SK-N-SH (cell line): ENCODE measurements at regions not wholly inside any gene's neighbourhood (a gene's known extent, or its start where the extent isn't known, plus 50 kb on each side); places are given as distances from the start of the nearest gene placed in this dataset.

Experiments
- CTCF ChIA-PET: fragments of 300-600, 350-600 bp; formaldehyde crosslinking; extraction: SDS; loops from one replicate; lab custom pipeline; 2021; lab: Yijun Ruan, JAX
- POLR2A ChIA-PET: fragments of 350-600 bp; sonication (Branson Sonifier 250); formaldehyde crosslinking; extraction: SDS; loops from one replicate; lab custom pipeline; 2020; ENCODE audit warnings: antibody characterized with exemption, inconsistent platforms; lab: Yijun Ruan, JAX
- DNase-seq: peaks from one replicate; pipeline ENCODE4 v3.0.0; 2012
- H2AFZ ChIP-seq: fragments of 200-600 bp; sonication (generic); 2 replicates; pipeline ENCODE4 v1.8.1; 2016; ENCODE audit warnings: antibody characterized with exemption, mild to moderate bottlenecking, low read depth
- H3F3A ChIP-seq: fragments of 200-600 bp; sonication (generic); replicated peaks from 2 replicates; pipeline ENCODE3; 2016; ENCODE audit warnings: antibody characterized with exemption, mild to moderate bottlenecking; ENCODE audit not compliant: insufficient read depth
- H3K27ac ChIP-seq, 2 experiments: fragments of 200-500 bp in 1 of 2; fragments of 200-600 bp in 1 of 2; sonication (Bioruptor generic) in 1 of 2; sonication (generic), shearing (Covaris generic) in 1 of 2; 2 replicates each; pipeline versions ENCODE4 v1.5.1 to v1.6.1; 2014 to 2016; ENCODE audit warnings: low read depth in 2 of 2, inconsistent platforms in 1 of 2, low read length in 1 of 2, mild to moderate bottlenecking in 1 of 2, mixed read lengths in 1 of 2
- H3K27me3 ChIP-seq: fragments of 200-600 bp; sonication (generic), shearing (Covaris generic); 2 replicates; pipeline ENCODE4 v1.6.1; 2016; ENCODE audit warnings: mixed run types; ENCODE audit not compliant: insufficient read depth
- H3K36me3 ChIP-seq, 2 experiments: fragments of 200-500 bp in 1 of 2; fragments of 200-600 bp in 1 of 2; sonication (Bioruptor generic) in 1 of 2; sonication (generic) in 1 of 2; replicated peaks in 1 of 2; 2 replicates each; pipeline versions ENCODE3 to v1.5.1; 2014 to 2016; ENCODE audit warnings: low read length in 1 of 2, mild to moderate bottlenecking in 1 of 2; ENCODE audit not compliant: insufficient read depth in 2 of 2, control insufficient read depth in 1 of 2
- H3K4me1 ChIP-seq, 2 experiments: fragments of 200-500 bp in 1 of 2; fragments of 200-600 bp in 1 of 2; sonication (Bioruptor generic) in 1 of 2; sonication (generic), shearing (Covaris generic) in 1 of 2; 2 replicates each; pipeline versions ENCODE4 v1.5.1 to v1.6.1; 2014 to 2016; ENCODE audit warnings: low read depth in 1 of 2, low read length in 1 of 2, mixed run types in 1 of 2; ENCODE audit not compliant: insufficient read depth in 2 of 2, control insufficient read depth in 1 of 2
- H3K4me2 ChIP-seq: fragments of 200-600 bp; sonication (generic), shearing (Covaris generic); 2 replicates; pipeline ENCODE4 v1.6.1; 2017; ENCODE audit warnings: mixed run types
- H3K4me3 ChIP-seq, 2 experiments: fragments of 200-500 bp in 1 of 2; fragments of 200-600 bp in 1 of 2; sonication (Bioruptor generic) in 1 of 2; sonication (generic), shearing (Covaris generic) in 1 of 2; 2 replicates each; pipeline versions ENCODE4 v1.5.1 to v1.8.1; 2014 to 2016; ENCODE audit warnings: low read depth in 2 of 2, inconsistent platforms in 1 of 2, low read length in 1 of 2, mild to moderate bottlenecking in 1 of 2, mixed read lengths in 1 of 2, moderate library complexity in 1 of 2
- H3K79me2 ChIP-seq: fragments of 200-600 bp; sonication (generic); 2 replicates; pipeline ENCODE4 v1.8.1; 2017; ENCODE audit warnings: mild to moderate bottlenecking; ENCODE audit not compliant: insufficient read depth
- H3K9ac ChIP-seq: fragments of 200-600 bp; sonication (generic); 2 replicates; pipeline ENCODE4 v1.6.1; 2017; ENCODE audit warnings: mixed run types
- H3K9me2 ChIP-seq: fragments of 200-600 bp; sonication (generic); 2 replicates; pipeline ENCODE4 v1.6.1; 2017; ENCODE audit warnings: mixed run types
- H3K9me3 ChIP-seq: fragments of 200-600 bp; sonication (generic); 2 replicates; pipeline ENCODE4 v1.6.1; 2017; ENCODE audit warnings: mixed run types, mild to moderate bottlenecking, moderate library complexity
- H4K20me1 ChIP-seq: fragments of 200-600 bp; sonication (generic); 2 replicates; pipeline ENCODE4 v1.6.1; 2017; ENCODE audit warnings: mild to moderate bottlenecking, mixed run types; ENCODE audit not compliant: insufficient read depth
- CHD2 ChIP-seq: fragments of 150-350 bp; IDR thresholded peaks from 2 replicates; pipeline ENCODE4 v1.6.1; 2018; ENCODE audit warnings: low read length; ENCODE audit not compliant: partially characterized antibody
- ELF1 ChIP-seq: IDR thresholded peaks from 2 replicates; pipeline ENCODE4 v1.4.0; 2012
- EP300 ChIP-seq, 2 experiments: IDR thresholded peaks; 2 replicates each; pipeline versions ENCODE4 v1.4.0 to v1.6.1; 2012; ENCODE audit warnings: borderline replicate concordance in 1 of 2, low read depth in 1 of 2, low read length in 1 of 2
- EZH2phosphoT487 ChIP-seq: fragments of 200-600 bp; sonication (generic); IDR thresholded peaks from 2 replicates; pipeline ENCODE4 v1.6.1; 2017; ENCODE audit warnings: low read depth, mixed run types, mild to moderate bottlenecking, antibody characterized with exemption, moderate library complexity, borderline replicate concordance
- FOXM1 ChIP-seq: IDR thresholded peaks from 2 replicates; pipeline ENCODE4 v1.4.0; 2012; ENCODE audit warnings: low read depth, mild to moderate bottlenecking
- GATA2 ChIP-seq: sonication (generic); formaldehyde crosslinking; IDR thresholded peaks from 2 replicates; pipeline ENCODE4 v1.5.0; 2020; ENCODE audit warnings: mild to moderate bottlenecking, missing genetic modification reagents
- MEF2A ChIP-seq: IDR thresholded peaks from 2 replicates; pipeline ENCODE4 v1.4.0; 2012; ENCODE audit warnings: low read depth, borderline replicate concordance
- MXI1 ChIP-seq: IDR thresholded peaks from 2 replicates; pipeline ENCODE4 v1.6.1; 2012; ENCODE audit warnings: mild to moderate bottlenecking, low read depth, low read length, improper control_type of control experiment
- NFIC ChIP-seq: IDR thresholded peaks from 2 replicates; pipeline ENCODE4 v1.4.0; 2012; ENCODE audit warnings: borderline replicate concordance
- NRF1 ChIP-seq: IDR thresholded peaks from 2 replicates; pipeline ENCODE4 v1.6.1; 2012; ENCODE audit warnings: low read depth, mild to moderate bottlenecking, low read length
- POLR2AphosphoS5 ChIP-seq: IDR thresholded peaks from 2 replicates; pipeline ENCODE4 v1.6.1; 2012; ENCODE audit warnings: low read depth, low read length
- RAD21 ChIP-seq: IDR thresholded peaks from 2 replicates; pipeline ENCODE4 v1.6.1; 2012; ENCODE audit warnings: mild to moderate bottlenecking, low read length
- RCOR1 ChIP-seq: fragments of 150-350 bp; IDR thresholded peaks from 2 replicates; pipeline ENCODE4 v1.6.1; 2017; ENCODE audit warnings: antibody characterized with exemption, low read length
- RFX5 ChIP-seq: IDR thresholded peaks from 2 replicates; pipeline ENCODE4 v1.6.1; 2012; ENCODE audit warnings: mild to moderate bottlenecking, improper control_type of control experiment, low read length
- RXRA ChIP-seq: IDR thresholded peaks from 2 replicates; pipeline ENCODE4 v1.4.0; 2012; ENCODE audit warnings: low read depth, mild to moderate bottlenecking, borderline replicate concordance
- SIN3A ChIP-seq: IDR thresholded peaks from 2 replicates; pipeline ENCODE4 v1.6.1; 2012; ENCODE audit warnings: low read depth, mild to moderate bottlenecking, low read length, moderate library complexity, borderline replicate concordance
- TAF1 ChIP-seq: IDR thresholded peaks from 2 replicates; pipeline ENCODE4 v1.6.1; 2012; ENCODE audit warnings: low read depth, mild to moderate bottlenecking, low read length, moderate library complexity, borderline replicate concordance
- TCF12 ChIP-seq: IDR thresholded peaks from 2 replicates; pipeline ENCODE4 v1.4.0; 2012
- TEAD4 ChIP-seq: IDR thresholded peaks from 2 replicates; pipeline ENCODE4 v1.4.0; 2012; ENCODE audit warnings: mild to moderate bottlenecking, borderline replicate concordance; ENCODE audit not compliant: insufficient read depth
- YY1 ChIP-seq: IDR thresholded peaks from 2 replicates; pipeline ENCODE4 v1.4.0; 2012; ENCODE audit warnings: low read depth, mild to moderate bottlenecking
- WGBS: methylation state at CpG from one replicate; pipeline ENCODE4 v1.1.6; 2017; ENCODE audit warnings: low lambda C conversion rate; 5-methylcytosine and 5-hydroxymethylcytosine counted together
- TF ChIP-seq, protein P1 (sequence below): IDR thresholded peaks from 2 replicates; pipeline ENCODE4 v1.4.0; 2012; ENCODE audit warnings: low read depth
- TF ChIP-seq, protein P2 (sequence below): fragments of 150-350 bp; IDR thresholded peaks from 2 replicates; pipeline ENCODE4 v1.6.1; 2017; ENCODE audit warnings: antibody characterized with exemption, low read length, low read depth, borderline replicate concordance
- TF ChIP-seq, protein P3 (sequence below): fragments of 200-600 bp; sonication (generic); IDR thresholded peaks from 2 replicates; pipeline ENCODE4 v1.6.1; 2017; ENCODE audit warnings: antibody characterized with exemption, mild to moderate bottlenecking, moderate library complexity
- TF ChIP-seq, protein P4 (sequence below): IDR thresholded peaks from 2 replicates; pipeline ENCODE4 v1.6.1; 2012; ENCODE audit warnings: mild to moderate bottlenecking, low read depth, low read length, moderate library complexity

DNA sequence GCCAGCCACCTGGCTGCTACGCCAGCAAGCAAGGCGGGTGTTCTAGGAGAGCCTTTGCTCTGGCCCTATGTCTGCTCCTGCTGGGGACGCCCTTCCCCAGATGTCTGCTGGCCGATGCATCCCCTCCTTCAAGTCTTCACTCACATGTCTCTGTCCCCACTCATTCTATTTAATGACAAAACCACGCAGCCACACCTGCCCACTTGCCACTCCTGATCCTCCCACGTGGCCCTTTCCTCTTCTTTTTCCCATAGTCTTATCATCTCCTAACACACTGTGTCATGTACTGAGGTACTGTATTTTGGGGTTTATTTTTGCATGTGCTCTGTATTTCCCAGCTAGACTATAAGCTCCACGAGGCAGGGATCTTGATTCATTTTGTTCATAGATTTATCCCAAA, 62.0 kb upstream of the HRH2 start:
- H4K20me1 ChIP-seq, result no peaks in the 10 kb centered on the region
- no peak overlapping the region for H3K4me3 ChIP-seq
- H3K9me3 ChIP-seq, result no peaks in the 10 kb centered on the region
- no peaks in the 10 kb centered on the region for H3K4me1 ChIP-seq
- H3K27me3 ChIP-seq, result no peaks in the 10 kb centered on the region
- 52% methylated on average over 7 of the region's 7 CpGs for WGBS
- no peak for TF ChIP-seq NRF1
- TF ChIP-seq, protein P1, sequence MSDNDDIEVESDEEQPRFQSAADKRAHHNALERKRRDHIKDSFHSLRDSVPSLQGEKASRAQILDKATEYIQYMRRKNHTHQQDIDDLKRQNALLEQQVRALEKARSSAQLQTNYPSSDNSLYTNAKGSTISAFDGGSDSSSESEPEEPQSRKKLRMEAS, result no peak
- TF ChIP-seq TEAD4, result no peak
- no peak for TF ChIP-seq FOXM1
- no peak for TF ChIP-seq RAD21
- no peak for TF ChIP-seq NFIC
- TF ChIP-seq, protein P2, sequence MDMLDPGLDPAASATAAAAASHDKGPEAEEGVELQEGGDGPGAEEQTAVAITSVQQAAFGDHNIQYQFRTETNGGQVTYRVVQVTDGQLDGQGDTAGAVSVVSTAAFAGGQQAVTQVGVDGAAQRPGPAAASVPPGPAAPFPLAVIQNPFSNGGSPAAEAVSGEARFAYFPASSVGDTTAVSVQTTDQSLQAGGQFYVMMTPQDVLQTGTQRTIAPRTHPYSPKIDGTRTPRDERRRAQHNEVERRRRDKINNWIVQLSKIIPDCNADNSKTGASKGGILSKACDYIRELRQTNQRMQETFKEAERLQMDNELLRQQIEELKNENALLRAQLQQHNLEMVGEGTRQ, result no peak
- no peak for TF ChIP-seq CHD2
- no peak for TF ChIP-seq GATA2
- no peak for TF ChIP-seq RXRA
- no peak for TF ChIP-seq POLR2AphosphoS5
- no peak for TF ChIP-seq ELF1
- no peak for TF ChIP-seq SIN3A
- TF ChIP-seq TCF12, result no peak
- TF ChIP-seq RFX5, result no peak
- TF ChIP-seq MEF2A, result no peak
- TF ChIP-seq MXI1, result no peak
- no peak for TF ChIP-seq TAF1
- H3K4me2 ChIP-seq, result no peak overlapping the region
- DNase-seq, result no peak
- H3K9me2 ChIP-seq, result no peaks in the 10 kb centered on the region
- H3K79me2 ChIP-seq, result no peaks in the 10 kb centered on the region
- no peaks in the 10 kb centered on the region for H3F3A ChIP-seq
- H3K36me3 ChIP-seq, result no peaks in the 10 kb centered on the region
- no peak overlapping the region for H3K9ac ChIP-seq
- POLR2A ChIA-PET, result no interaction called here
- no peak overlapping the region for H3K27ac ChIP-seq
- no peak overlapping the region for H2AFZ ChIP-seq
- CTCF ChIA-PET, result interaction anchor here (1.3 kb wide), 1 partner anchor 134 kb away, joined by 3 read pairs; no protein-coding TSS in a partner anchor

DNA sequence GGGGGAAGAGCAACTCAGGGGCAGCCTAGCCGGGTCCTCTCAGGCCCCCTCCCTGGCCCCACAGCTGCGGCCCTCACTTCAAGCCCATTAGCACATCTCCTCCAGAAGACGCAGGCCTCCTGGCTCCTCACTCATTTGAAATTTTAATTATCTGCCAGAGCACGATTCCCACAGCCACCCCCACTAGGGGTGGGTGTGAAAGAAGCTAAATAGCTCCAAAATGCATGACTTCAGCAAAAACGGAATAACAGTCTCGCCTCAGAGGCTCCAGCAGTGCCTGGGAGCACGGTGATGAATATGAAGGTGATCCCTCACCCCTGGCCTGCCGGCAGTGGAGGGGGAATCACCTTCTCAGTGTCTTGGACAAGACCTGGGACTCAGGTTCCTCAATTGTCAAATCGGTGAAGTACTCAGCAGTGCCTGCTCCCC, 61.1 kb upstream of the HRH2 start:
- no peaks in the 10 kb centered on the region for H4K20me1 ChIP-seq
- H3K4me3 ChIP-seq, result no peak overlapping the region
- no peaks in the 10 kb centered on the region for H3K79me2 ChIP-seq
- no peaks in the 10 kb centered on the region for H3K9me3 ChIP-seq
- no peak overlapping the region for H3K9ac ChIP-seq
- H3K4me2 ChIP-seq, result no peak overlapping the region
- no peaks in the 10 kb centered on the region for H3K36me3 ChIP-seq
- no peak overlapping the region for H3K27ac ChIP-seq
- DNase-seq, result no peak
- H2AFZ ChIP-seq, result no peak overlapping the region
- no peaks in the 10 kb centered on the region for H3F3A ChIP-seq
- ChIA-PET CTCF (interaction anchor here (1.3 kb wide), 1 partner anchor 133 kb away, joined by 3 read pairs; no protein-coding TSS in a partner anchor), POLR2A (no interaction called here)
- H3K9me2 ChIP-seq, result no peaks in the 10 kb centered on the region
- WGBS, result 37% methylated on average over 8 of the region's 9 CpGs
- H3K4me1 ChIP-seq, result no peaks in the 10 kb centered on the region
- no peaks in the 10 kb centered on the region for H3K27me3 ChIP-seq
- TF ChIP-seq, protein P3, sequence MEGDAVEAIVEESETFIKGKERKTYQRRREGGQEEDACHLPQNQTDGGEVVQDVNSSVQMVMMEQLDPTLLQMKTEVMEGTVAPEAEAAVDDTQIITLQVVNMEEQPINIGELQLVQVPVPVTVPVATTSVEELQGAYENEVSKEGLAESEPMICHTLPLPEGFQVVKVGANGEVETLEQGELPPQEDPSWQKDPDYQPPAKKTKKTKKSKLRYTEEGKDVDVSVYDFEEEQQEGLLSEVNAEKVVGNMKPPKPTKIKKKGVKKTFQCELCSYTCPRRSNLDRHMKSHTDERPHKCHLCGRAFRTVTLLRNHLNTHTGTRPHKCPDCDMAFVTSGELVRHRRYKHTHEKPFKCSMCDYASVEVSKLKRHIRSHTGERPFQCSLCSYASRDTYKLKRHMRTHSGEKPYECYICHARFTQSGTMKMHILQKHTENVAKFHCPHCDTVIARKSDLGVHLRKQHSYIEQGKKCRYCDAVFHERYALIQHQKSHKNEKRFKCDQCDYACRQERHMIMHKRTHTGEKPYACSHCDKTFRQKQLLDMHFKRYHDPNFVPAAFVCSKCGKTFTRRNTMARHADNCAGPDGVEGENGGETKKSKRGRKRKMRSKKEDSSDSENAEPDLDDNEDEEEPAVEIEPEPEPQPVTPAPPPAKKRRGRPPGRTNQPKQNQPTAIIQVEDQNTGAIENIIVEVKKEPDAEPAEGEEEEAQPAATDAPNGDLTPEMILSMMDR, result no peak
- TF ChIP-seq, protein P1, result no peak
- no peak for TF ChIP-seq EP300 (IDR thresholded peaks at IDR 0.05; ENCODE audit: borderline replicate concordance in 1 of 2, low read depth in 1 of 2, low read length in 1 of 2)
- TF ChIP-seq, protein P4, sequence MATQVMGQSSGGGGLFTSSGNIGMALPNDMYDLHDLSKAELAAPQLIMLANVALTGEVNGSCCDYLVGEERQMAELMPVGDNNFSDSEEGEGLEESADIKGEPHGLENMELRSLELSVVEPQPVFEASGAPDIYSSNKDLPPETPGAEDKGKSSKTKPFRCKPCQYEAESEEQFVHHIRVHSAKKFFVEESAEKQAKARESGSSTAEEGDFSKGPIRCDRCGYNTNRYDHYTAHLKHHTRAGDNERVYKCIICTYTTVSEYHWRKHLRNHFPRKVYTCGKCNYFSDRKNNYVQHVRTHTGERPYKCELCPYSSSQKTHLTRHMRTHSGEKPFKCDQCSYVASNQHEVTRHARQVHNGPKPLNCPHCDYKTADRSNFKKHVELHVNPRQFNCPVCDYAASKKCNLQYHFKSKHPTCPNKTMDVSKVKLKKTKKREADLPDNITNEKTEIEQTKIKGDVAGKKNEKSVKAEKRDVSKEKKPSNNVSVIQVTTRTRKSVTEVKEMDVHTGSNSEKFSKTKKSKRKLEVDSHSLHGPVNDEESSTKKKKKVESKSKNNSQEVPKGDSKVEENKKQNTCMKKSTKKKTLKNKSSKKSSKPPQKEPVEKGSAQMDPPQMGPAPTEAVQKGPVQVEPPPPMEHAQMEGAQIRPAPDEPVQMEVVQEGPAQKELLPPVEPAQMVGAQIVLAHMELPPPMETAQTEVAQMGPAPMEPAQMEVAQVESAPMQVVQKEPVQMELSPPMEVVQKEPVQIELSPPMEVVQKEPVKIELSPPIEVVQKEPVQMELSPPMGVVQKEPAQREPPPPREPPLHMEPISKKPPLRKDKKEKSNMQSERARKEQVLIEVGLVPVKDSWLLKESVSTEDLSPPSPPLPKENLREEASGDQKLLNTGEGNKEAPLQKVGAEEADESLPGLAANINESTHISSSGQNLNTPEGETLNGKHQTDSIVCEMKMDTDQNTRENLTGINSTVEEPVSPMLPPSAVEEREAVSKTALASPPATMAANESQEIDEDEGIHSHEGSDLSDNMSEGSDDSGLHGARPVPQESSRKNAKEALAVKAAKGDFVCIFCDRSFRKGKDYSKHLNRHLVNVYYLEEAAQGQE, result no peak
- TF ChIP-seq SIN3A, result no peak
- no peak for TF ChIP-seq POLR2AphosphoS5
- no peak for TF ChIP-seq EZH2phosphoT487
- no peak for TF ChIP-seq YY1
- no peak for TF ChIP-seq TCF12
- no peak for TF ChIP-seq RXRA
- no peak for TF ChIP-seq CHD2
- TF ChIP-seq RCOR1, result no peak
